Karpas-422 (cell line): ENCODE measurements at regions not wholly inside any gene's neighbourhood (a gene's known extent, or its start where the extent isn't known, plus 50 kb on each side); places are given as distances from the start of the nearest gene placed in this dataset.

Source experiments
- DNase-seq: peaks from one replicate; pipeline ENCODE4 v3.0.0-alpha.2; 2015
- H2AFZ ChIP-seq: fragments of 200-600 bp; sonication (generic); 2 replicates; pipeline ENCODE4 v1.6.1; 2014; ENCODE audit warnings: antibody characterized with exemption, low read length, mixed read lengths
- H3K27ac ChIP-seq: fragments of 200-600 bp; sonication (generic); 2 replicates; pipeline ENCODE4 v1.5.1; 2014; ENCODE audit warnings: mild to moderate bottlenecking, low read length, moderate library complexity
- H3K27me3 ChIP-seq: fragments of 200-600 bp; sonication (generic); 2 replicates; pipeline ENCODE4 v1.6.1; 2014; ENCODE audit warnings: low read length, mixed read lengths
- H3K36me3 ChIP-seq: fragments of 200-600 bp; sonication (generic); 2 replicates; pipeline ENCODE4 v1.6.1; 2014; ENCODE audit warnings: low read length, mixed read lengths; ENCODE audit not compliant: insufficient read depth
- H3K4me1 ChIP-seq: fragments of 200-600 bp; sonication (generic); 2 replicates; pipeline ENCODE4 v1.6.1; 2014; ENCODE audit warnings: mild to moderate bottlenecking, low read length, mixed read lengths
- H3K4me2 ChIP-seq: fragments of 200-600 bp; sonication (generic); 2 replicates; pipeline ENCODE4 v1.6.1; 2014; ENCODE audit warnings: low read length, low read depth, mild to moderate bottlenecking; ENCODE audit not compliant: poor library complexity, severe bottlenecking
- H3K4me3 ChIP-seq: fragments of 200-600 bp; sonication (generic); 2 replicates; pipeline ENCODE4 v1.5.1; 2014; ENCODE audit warnings: mild to moderate bottlenecking, antibody characterized with exemption, low read length, mixed read lengths
- H3K79me2 ChIP-seq: fragments of 200-600 bp; sonication (generic); 2 replicates; pipeline ENCODE4 v1.6.1; 2014; ENCODE audit warnings: mild to moderate bottlenecking, low read length, mixed read lengths
- H3K9ac ChIP-seq: fragments of 200-600 bp; sonication (generic); 2 replicates; pipeline ENCODE4 v1.6.0; 2014; ENCODE audit warnings: low read length
- H3K9me2 ChIP-seq: fragments of 200-600 bp; sonication (generic), shearing (Covaris generic); replicated peaks from 2 replicates; pipeline ENCODE4 v1.6.0; 2014; ENCODE audit warnings: mild to moderate bottlenecking, low read length, moderate library complexity; ENCODE audit not compliant: insufficient read depth
- H3K9me3 ChIP-seq: fragments of 300-700, 200-600 bp; sonication (generic); 2 replicates; pipeline ENCODE4 v1.6.1; 2014; ENCODE audit warnings: low read length, mixed read lengths
- H4K20me1 ChIP-seq: fragments of 200-600 bp; sonication (generic); 2 replicates; pipeline ENCODE4 v1.6.1; 2014; ENCODE audit warnings: mild to moderate bottlenecking, antibody characterized with exemption, low read length, low read depth; ENCODE audit not compliant: insufficient read depth

GRCh38 chr7:67413670-67414069 is 417.0 kb downstream of the TYW1 start:
- no peaks in the 10 kb centered on the region for H3K27me3 ChIP-seq
- H3K4me3 ChIP-seq, result no peak overlapping the region
- H3K9me2 ChIP-seq, result no peaks in the 10 kb centered on the region
- no peaks in the 10 kb centered on the region for H3K79me2 ChIP-seq
- no peak overlapping the region for H3K27ac ChIP-seq
- H3K9me3 ChIP-seq, result no peaks in the 10 kb centered on the region
- no peaks in the 10 kb centered on the region for H3K4me1 ChIP-seq
- no peaks in the 10 kb centered on the region for H3K36me3 ChIP-seq
- no peak overlapping the region for H2AFZ ChIP-seq
- no peaks in the 10 kb centered on the region for H4K20me1 ChIP-seq
- no peak for DNase-seq
- no peak overlapping the region for H3K4me2 ChIP-seq
- H3K9ac ChIP-seq, result no peak overlapping the region

GRCh38 chr7:67414858-67415257 is 418.2 kb downstream of the TYW1 start:
- Histone ChIP-seq H3K9ac (no peak overlapping the region), H3K9me3 (no peaks in the 10 kb centered on the region), H3K27me3 (no peaks in the 10 kb centered on the region), H3K9me2 (no peaks in the 10 kb centered on the region), H3K4me1 (no peaks in the 10 kb centered on the region), H3K4me2 (no peak overlapping the region), H3K36me3 (no peaks in the 10 kb centered on the region), H3K27ac (no peak overlapping the region), H2AFZ (no peak overlapping the region), H3K79me2 (no peaks in the 10 kb centered on the region), H3K4me3 (no peak overlapping the region), H4K20me1 (no peaks in the 10 kb centered on the region)
- DNase-seq, result no peak

- Histone ChIP-seq H2AFZ (no peak overlapping the region), H3K27ac (no peak overlapping the region), H3K4me3 (no peak overlapping the region), H3K36me3 (no peaks in the 10 kb centered on the region), H3K79me2 (no peaks in the 10 kb centered on the region), H4K20me1 (no peaks in the 10 kb centered on the region), H3K27me3 (no peaks in the 10 kb centered on the region), H3K9ac (no peak overlapping the region), H3K9me2 (no peaks in the 10 kb centered on the region), H3K9me3 (no peaks in the 10 kb centered on the region), H3K4me2 (no peak overlapping the region), H3K4me1 (no peaks in the 10 kb centered on the region)
- DNase-seq, result no peak
Measured at GRCh38 chr7:67422601-67423000, 426.0 kb downstream of the TYW1 start.

- no peak overlapping the region for H3K27ac ChIP-seq
- H3K9me2 ChIP-seq, result no peaks in the 10 kb centered on the region
- H3K9me3 ChIP-seq, result no peaks in the 10 kb centered on the region
- H3K79me2 ChIP-seq, result no peaks in the 10 kb centered on the region
- H3K4me1 ChIP-seq, result no peaks in the 10 kb centered on the region
- H3K4me2 ChIP-seq, result no peak overlapping the region
- H3K4me3 ChIP-seq, result no peak overlapping the region
- no peak overlapping the region for H2AFZ ChIP-seq
- no peak for DNase-seq
- no peaks in the 10 kb centered on the region for H4K20me1 ChIP-seq
- H3K36me3 ChIP-seq, result no peaks in the 10 kb centered on the region
- no peaks in the 10 kb centered on the region for H3K27me3 ChIP-seq
- H3K9ac ChIP-seq, result no peak overlapping the region
Measured at GRCh38 chr7:67423065-67423464, 426.4 kb downstream of the TYW1 start.

- no peak for DNase-seq
- H3K36me3 ChIP-seq, result no peaks in the 10 kb centered on the region
- H4K20me1 ChIP-seq, result no peaks in the 10 kb centered on the region
- H2AFZ ChIP-seq, result no peak overlapping the region
- H3K4me1 ChIP-seq, result no peaks in the 10 kb centered on the region
- no peaks in the 10 kb centered on the region for H3K9me2 ChIP-seq
- H3K9ac ChIP-seq, result no peak overlapping the region
- no peaks in the 10 kb centered on the region for H3K27me3 ChIP-seq
- H3K79me2 ChIP-seq, result no peaks in the 10 kb centered on the region
- H3K4me3 ChIP-seq, result no peak overlapping the region
- no peaks in the 10 kb centered on the region for H3K9me3 ChIP-seq
- H3K27ac ChIP-seq, result no peak overlapping the region
- H3K4me2 ChIP-seq, result no peak overlapping the region
Measured at GRCh38 chr7:67426654-67427053, 430.0 kb downstream of the TYW1 start.

- Histone ChIP-seq H3K4me1 (no peaks in the 10 kb centered on the region), H3K4me2 (no peak overlapping the region), H3K27me3 (no peaks in the 10 kb centered on the region), H3K9me3 (no peaks in the 10 kb centered on the region), H3K27ac (no peak overlapping the region), H2AFZ (no peak overlapping the region), H3K79me2 (no peaks in the 10 kb centered on the region), H3K9me2 (no peaks in the 10 kb centered on the region), H4K20me1 (no peaks in the 10 kb centered on the region), H3K36me3 (no peaks in the 10 kb centered on the region), H3K4me3 (no peak overlapping the region), H3K9ac (no peak overlapping the region)
- DNase-seq, result no peak
Measured at GRCh38 chr7:67429735-67430134, 433.1 kb downstream of the TYW1 start.

- Histone ChIP-seq H3K27ac (no peak overlapping the region), H2AFZ (no peak overlapping the region), H3K79me2 (no peaks in the 10 kb centered on the region), H3K9me2 (no peaks in the 10 kb centered on the region), H3K4me3 (no peak overlapping the region), H4K20me1 (no peaks in the 10 kb centered on the region), H3K9me3 (no peaks in the 10 kb centered on the region), H3K4me2 (no peak overlapping the region), H3K36me3 (no peaks in the 10 kb centered on the region), H3K27me3 (no peaks in the 10 kb centered on the region), H3K9ac (no peak overlapping the region), H3K4me1 (no peaks in the 10 kb centered on the region)
- DNase-seq, result no peak
Measured at GRCh38 chr7:67432536-67433234, 436.1 kb downstream of the TYW1 start.

- no peak overlapping the region for H3K4me2 ChIP-seq
- H3K79me2 ChIP-seq, result no peaks in the 10 kb centered on the region
- no peak overlapping the region for H2AFZ ChIP-seq
- no peaks in the 10 kb centered on the region for H3K9me2 ChIP-seq
- no peak overlapping the region for H3K27ac ChIP-seq
- no peaks in the 10 kb centered on the region for H3K36me3 ChIP-seq
- no peak overlapping the region for H3K9ac ChIP-seq
- no peak for DNase-seq
- no peaks in the 10 kb centered on the region for H4K20me1 ChIP-seq
- no peaks in the 10 kb centered on the region for H3K27me3 ChIP-seq
- H3K4me1 ChIP-seq, result no peaks in the 10 kb centered on the region
- H3K9me3 ChIP-seq, result no peaks in the 10 kb centered on the region
- H3K4me3 ChIP-seq, result no peak overlapping the region
Measured at GRCh38 chr7:67435894-67436535, 439.4 kb downstream of the TYW1 start.
